ENCODE measurements at regions not wholly inside any gene's neighbourhood (a gene's known extent, or its start where the extent isn't known, plus 50 kb on each side); places are given as distances from the start of the nearest gene placed in this dataset.
"Not testable (repeated sequence)": the region's sequence is repeated elsewhere in the genome, so short reads cannot be mapped to it uniquely, and the experiment has no call there.

DNA sequence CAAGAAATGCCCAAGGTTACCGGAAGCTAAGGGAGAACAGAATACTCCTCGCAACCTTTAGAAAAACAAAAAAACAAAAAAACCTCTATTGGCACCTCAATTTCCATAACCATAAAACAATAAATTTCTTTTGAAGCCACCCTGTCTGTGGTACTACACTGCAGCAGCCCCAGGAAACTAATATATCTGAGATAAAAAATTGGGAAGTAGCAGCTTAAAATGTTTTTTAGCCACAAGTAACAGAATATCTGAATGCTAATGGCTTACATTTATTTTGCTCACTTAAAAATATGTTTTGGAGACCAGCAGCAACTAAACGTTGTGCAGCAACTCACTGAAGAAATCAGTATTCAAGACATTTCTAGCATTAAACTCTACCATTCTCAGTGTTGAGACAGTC lies 969.6 kb downstream of the DNAH5 start:
- 25% methylated on average over 3 of the region's 3 CpGs for whole genome bisulfite sequencing
- H3K4me1 ChIP-seq (ENCODE audit: control insufficient read depth in 2 of 2, insufficient read depth in 2 of 2, low read length in 2 of 2) = no peaks in the 10 kb centered on the region

DNA sequence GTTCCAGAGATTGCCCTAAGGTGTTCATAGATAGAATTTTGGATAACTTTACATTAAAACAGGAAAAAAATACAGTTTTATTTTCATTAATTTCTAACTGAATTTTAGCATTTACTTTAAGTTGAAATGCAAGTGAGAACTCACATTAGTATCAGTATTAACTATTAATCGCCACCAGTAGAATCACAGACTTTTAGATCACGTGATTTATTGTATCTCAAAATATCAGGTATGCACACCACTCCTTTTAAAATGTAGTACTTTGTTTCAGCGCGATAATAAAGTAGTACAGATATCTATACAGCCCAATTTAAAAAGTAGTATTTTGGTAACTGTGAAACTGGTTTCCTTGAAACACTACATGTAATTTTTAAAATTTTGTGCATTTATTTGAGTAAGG lies 978.7 kb downstream of the DNAH5 start:
- Histone ChIP-seq H3K4me1 (ENCODE audit: control insufficient read depth in 2 of 2, insufficient read depth in 2 of 2, low read length in 2 of 2) (no peaks in the 10 kb centered on the region), H3K4me3 (ENCODE audit: low read length in 2 of 2) (no peak overlapping the region), H3K36me3 (ENCODE audit: control insufficient read depth in 2 of 2, insufficient read depth in 2 of 2, low read length in 1 of 2) (no peaks in the 10 kb centered on the region), H3K27me3 (ENCODE audit: control insufficient read depth in 2 of 2, insufficient read depth in 1 of 2, low read length in 1 of 2) (no peaks in the 10 kb centered on the region), H3K27ac (ENCODE audit: low read depth in 1 of 2, low read length in 1 of 2) (no peak overlapping the region), H3K9me3 (ENCODE audit: control insufficient read depth in 2 of 2, insufficient read depth in 1 of 2, low read length in 1 of 2) (no peaks in the 10 kb centered on the region)
- no peak for DNase-seq (ENCODE audit: low read depth in 6 of 9, low spot score in 9 of 9)
- WGBS = 95% methylated on average over 4 of the region's 4 CpGs

More for the DNA sequence above, 969.6 kb downstream of the DNAH5 start:
- no peaks in the 10 kb centered on the region for H3K9me3 ChIP-seq (ENCODE audit: control insufficient read depth in 2 of 2, insufficient read depth in 1 of 2, low read length in 1 of 2)
- no peak for DNase-seq (ENCODE audit: low read depth in 6 of 9, low spot score in 9 of 9)
- H3K36me3 ChIP-seq (ENCODE audit: control insufficient read depth in 2 of 2, insufficient read depth in 2 of 2, low read length in 1 of 2) = no peaks in the 10 kb centered on the region
- H3K27ac ChIP-seq (ENCODE audit: low read depth in 1 of 2, low read length in 1 of 2) = no peak overlapping the region
- H3K27me3 ChIP-seq (ENCODE audit: control insufficient read depth in 2 of 2, insufficient read depth in 1 of 2, low read length in 1 of 2) = no peaks in the 10 kb centered on the region
- no peak overlapping the region for H3K4me3 ChIP-seq (ENCODE audit: low read length in 2 of 2)

GRCh38 chr5:12959713-12960112 lies 984.8 kb downstream of the DNAH5 start:
- WGBS = 94% methylated on average over 1 of the region's 1 CpG
- no peaks in the 10 kb centered on the region for H3K9me3 ChIP-seq (ENCODE audit: control insufficient read depth in 2 of 2, insufficient read depth in 1 of 2, low read length in 1 of 2)
- H3K4me1 ChIP-seq (ENCODE audit: control insufficient read depth in 2 of 2, insufficient read depth in 2 of 2, low read length in 2 of 2) = no peaks in the 10 kb centered on the region
- no peaks in the 10 kb centered on the region for H3K36me3 ChIP-seq (ENCODE audit: control insufficient read depth in 2 of 2, insufficient read depth in 2 of 2, low read length in 1 of 2)
- no peak for DNase-seq (ENCODE audit: low read depth in 6 of 9, low spot score in 9 of 9)
- H3K4me3 ChIP-seq (ENCODE audit: low read length in 2 of 2) = no peak overlapping the region
- no peaks in the 10 kb centered on the region for H3K27me3 ChIP-seq (ENCODE audit: control insufficient read depth in 2 of 2, insufficient read depth in 1 of 2, low read length in 1 of 2)
- H3K27ac ChIP-seq (ENCODE audit: low read depth in 1 of 2, low read length in 1 of 2) = no peak overlapping the region

GRCh38 chr5:12952409-12952808 lies 992.1 kb downstream of the DNAH5 start:
- H3K4me3 ChIP-seq (ENCODE audit: low read length in 2 of 2) = no peak overlapping the region
- no peak for DNase-seq (ENCODE audit: low read depth in 6 of 9, low spot score in 9 of 9)
- H3K4me1 ChIP-seq (ENCODE audit: control insufficient read depth in 2 of 2, insufficient read depth in 2 of 2, low read length in 2 of 2) = no peaks in the 10 kb centered on the region
- no peak overlapping the region for H3K27ac ChIP-seq (ENCODE audit: low read depth in 1 of 2, low read length in 1 of 2)
- H3K36me3 ChIP-seq (ENCODE audit: control insufficient read depth in 2 of 2, insufficient read depth in 2 of 2, low read length in 1 of 2) = no peaks in the 10 kb centered on the region
- no peaks in the 10 kb centered on the region for H3K9me3 ChIP-seq (ENCODE audit: control insufficient read depth in 2 of 2, insufficient read depth in 1 of 2, low read length in 1 of 2)
- WGBS = 48% methylated on average over 2 of the region's 2 CpGs
- no peaks in the 10 kb centered on the region for H3K27me3 ChIP-seq (ENCODE audit: control insufficient read depth in 2 of 2, insufficient read depth in 1 of 2, low read length in 1 of 2)

GRCh38 chr5:12951846-12952245 lies 992.6 kb downstream of the DNAH5 start:
- WGBS = 95% methylated on average over 3 of the region's 3 CpGs
- no peaks in the 10 kb centered on the region for H3K36me3 ChIP-seq (ENCODE audit: control insufficient read depth in 2 of 2, insufficient read depth in 2 of 2, low read length in 1 of 2)
- H3K27me3 ChIP-seq (ENCODE audit: control insufficient read depth in 2 of 2, insufficient read depth in 1 of 2, low read length in 1 of 2) = no peaks in the 10 kb centered on the region
- H3K27ac ChIP-seq (ENCODE audit: low read depth in 1 of 2, low read length in 1 of 2) = no peak overlapping the region
- no peaks in the 10 kb centered on the region for H3K4me1 ChIP-seq (ENCODE audit: control insufficient read depth in 2 of 2, insufficient read depth in 2 of 2, low read length in 2 of 2)
- DNase-seq (ENCODE audit: low read depth in 6 of 9, low spot score in 9 of 9) = no peak
- no peaks in the 10 kb centered on the region for H3K9me3 ChIP-seq (ENCODE audit: control insufficient read depth in 2 of 2, insufficient read depth in 1 of 2, low read length in 1 of 2)
- no peak overlapping the region for H3K4me3 ChIP-seq (ENCODE audit: low read length in 2 of 2)

GRCh38 chr5:12947379-12947778 lies 997.1 kb downstream of the DNAH5 start:
- H3K27ac ChIP-seq (ENCODE audit: low read depth in 1 of 2, low read length in 1 of 2) = no peak overlapping the region
- H3K36me3 ChIP-seq (ENCODE audit: control insufficient read depth in 2 of 2, insufficient read depth in 2 of 2, low read length in 1 of 2) = no peaks in the 10 kb centered on the region
- WGBS = 92% methylated on average over 3 of the region's 3 CpGs
- no peak for DNase-seq (ENCODE audit: low read depth in 6 of 9, low spot score in 9 of 9)
- no peaks in the 10 kb centered on the region for H3K9me3 ChIP-seq (ENCODE audit: control insufficient read depth in 2 of 2, insufficient read depth in 1 of 2, low read length in 1 of 2)
- no peaks in the 10 kb centered on the region for H3K27me3 ChIP-seq (ENCODE audit: control insufficient read depth in 2 of 2, insufficient read depth in 1 of 2, low read length in 1 of 2)
- no peaks in the 10 kb centered on the region for H3K4me1 ChIP-seq (ENCODE audit: control insufficient read depth in 2 of 2, insufficient read depth in 2 of 2, low read length in 2 of 2)
- H3K4me3 ChIP-seq (ENCODE audit: low read length in 2 of 2) = no peak overlapping the region

- not testable (repeated sequence) for H3K4me3 ChIP-seq (ENCODE audit: low read length in 2 of 2); H3K27ac ChIP-seq (ENCODE audit: low read depth in 1 of 2, low read length in 1 of 2); DNase-seq (ENCODE audit: low read depth in 6 of 9, low spot score in 9 of 9); H3K4me1 ChIP-seq (ENCODE audit: control insufficient read depth in 2 of 2, insufficient read depth in 2 of 2, low read length in 2 of 2); H3K27me3 ChIP-seq (ENCODE audit: control insufficient read depth in 2 of 2, insufficient read depth in 1 of 2, low read length in 1 of 2); H3K36me3 ChIP-seq (ENCODE audit: control insufficient read depth in 2 of 2, insufficient read depth in 2 of 2, low read length in 1 of 2); H3K9me3 ChIP-seq (ENCODE audit: control insufficient read depth in 2 of 2, insufficient read depth in 1 of 2, low read length in 1 of 2)
- WGBS = 82% methylated on average over 1 of the region's 1 CpG
Observed at GRCh38 chr5:12945477-12945876, 999.0 kb downstream of the DNAH5 start.

DNA sequence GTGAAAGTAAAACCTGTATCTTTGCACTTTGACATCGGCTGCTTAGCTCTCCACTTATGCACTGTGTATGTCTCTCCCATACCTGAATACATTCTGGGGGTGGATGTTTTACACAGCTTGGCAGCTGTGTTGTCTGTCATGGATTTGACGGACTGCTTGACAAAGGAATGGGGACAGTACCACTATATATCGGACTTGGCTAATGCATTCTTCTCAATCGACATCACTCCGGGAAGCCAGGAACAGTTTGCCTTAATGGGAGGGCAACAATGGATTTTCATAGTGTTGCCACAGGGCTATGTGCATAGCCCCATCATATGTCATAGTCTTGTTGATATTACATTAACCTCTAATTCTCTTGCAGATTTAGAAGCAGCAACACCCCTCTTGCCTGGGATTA lies 1008.3 kb downstream of the DNAH5 start:
- H3K4me3 ChIP-seq (ENCODE audit: low read length in 2 of 2) = no peak overlapping the region
- H3K27me3 ChIP-seq (ENCODE audit: control insufficient read depth in 2 of 2, insufficient read depth in 1 of 2, low read length in 1 of 2) = no peaks in the 10 kb centered on the region
- WGBS = 98% methylated on average over 5 of the region's 5 CpGs
- H3K4me1 ChIP-seq (ENCODE audit: control insufficient read depth in 2 of 2, insufficient read depth in 2 of 2, low read length in 2 of 2) = no peaks in the 10 kb centered on the region
- H3K9me3 ChIP-seq (ENCODE audit: control insufficient read depth in 2 of 2, insufficient read depth in 1 of 2, low read length in 1 of 2) = no peaks in the 10 kb centered on the region
- no peaks in the 10 kb centered on the region for H3K36me3 ChIP-seq (ENCODE audit: control insufficient read depth in 2 of 2, insufficient read depth in 2 of 2, low read length in 1 of 2)
- no peak for DNase-seq (ENCODE audit: low read depth in 6 of 9, low spot score in 9 of 9)
- H3K27ac ChIP-seq (ENCODE audit: low read depth in 1 of 2, low read length in 1 of 2) = no peak overlapping the region

- H3K27ac ChIP-seq (ENCODE audit: low read depth in 1 of 2, low read length in 1 of 2) = no peak overlapping the region
- H3K9me3 ChIP-seq (ENCODE audit: control insufficient read depth in 2 of 2, insufficient read depth in 1 of 2, low read length in 1 of 2) = no peaks in the 10 kb centered on the region
- WGBS = 82% methylated on average over 1 of the region's 1 CpG
- DNase-seq (ENCODE audit: low read depth in 6 of 9, low spot score in 9 of 9) = peak in 1 of 9 donors; percentile 0
- no peaks in the 10 kb centered on the region for H3K36me3 ChIP-seq (ENCODE audit: control insufficient read depth in 2 of 2, insufficient read depth in 2 of 2, low read length in 1 of 2)
- no peaks in the 10 kb centered on the region for H3K4me1 ChIP-seq (ENCODE audit: control insufficient read depth in 2 of 2, insufficient read depth in 2 of 2, low read length in 2 of 2)
- H3K4me3 ChIP-seq (ENCODE audit: low read length in 2 of 2) = no peak overlapping the region
- H3K27me3 ChIP-seq (ENCODE audit: control insufficient read depth in 2 of 2, insufficient read depth in 1 of 2, low read length in 1 of 2) = no peaks in the 10 kb centered on the region
Observed at GRCh38 chr5:12934722-12935121, 1009.8 kb downstream of the DNAH5 start.

DNA sequence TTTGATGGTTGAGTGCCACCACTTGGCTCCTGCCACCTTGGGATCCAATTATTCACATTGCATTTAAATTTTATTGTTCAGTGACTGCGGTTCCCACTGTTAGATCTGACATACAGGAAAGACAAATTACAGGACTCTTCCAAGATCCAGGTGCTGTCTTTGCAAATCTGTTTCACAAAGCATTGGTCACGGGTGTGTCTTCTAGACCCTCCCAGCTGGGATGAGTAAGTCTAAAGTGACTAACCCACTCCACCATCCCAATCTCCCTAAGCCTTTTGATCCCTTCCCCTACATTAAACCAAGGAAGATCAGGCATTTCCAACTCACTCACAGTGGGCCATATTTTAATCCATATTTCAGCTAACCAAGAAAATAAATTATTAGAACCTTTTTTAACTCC lies 1016.3 kb upstream of the CTNND2 start:
- DNase-seq (ENCODE audit: low read depth in 6 of 9, low spot score in 9 of 9) = no peak
- no peaks in the 10 kb centered on the region for H3K27me3 ChIP-seq (ENCODE audit: control insufficient read depth in 2 of 2, insufficient read depth in 1 of 2, low read length in 1 of 2)
- no peaks in the 10 kb centered on the region for H3K9me3 ChIP-seq (ENCODE audit: control insufficient read depth in 2 of 2, insufficient read depth in 1 of 2, low read length in 1 of 2)
- H3K36me3 ChIP-seq (ENCODE audit: control insufficient read depth in 2 of 2, insufficient read depth in 2 of 2, low read length in 1 of 2) = no peaks in the 10 kb centered on the region
- no peaks in the 10 kb centered on the region for H3K4me1 ChIP-seq (ENCODE audit: control insufficient read depth in 2 of 2, insufficient read depth in 2 of 2, low read length in 2 of 2)
- H3K27ac ChIP-seq (ENCODE audit: low read depth in 1 of 2, low read length in 1 of 2) = no peak overlapping the region
- WGBS = 94% methylated on average over 2 of the region's 2 CpGs
- H3K4me3 ChIP-seq (ENCODE audit: low read length in 2 of 2) = no peak overlapping the region

All from thymus (tissue), 11 donors.